ENCODE measurements at regions not wholly inside any gene's neighbourhood (a gene's known extent, or its start where the extent isn't known, plus 50 kb on each side); places are given as distances from the start of the nearest gene placed in this dataset.

GRCh38 chr10:88023676-88024075, 160.3 kb downstream of the PTEN start:
- DNase-seq = no peak

DNA sequence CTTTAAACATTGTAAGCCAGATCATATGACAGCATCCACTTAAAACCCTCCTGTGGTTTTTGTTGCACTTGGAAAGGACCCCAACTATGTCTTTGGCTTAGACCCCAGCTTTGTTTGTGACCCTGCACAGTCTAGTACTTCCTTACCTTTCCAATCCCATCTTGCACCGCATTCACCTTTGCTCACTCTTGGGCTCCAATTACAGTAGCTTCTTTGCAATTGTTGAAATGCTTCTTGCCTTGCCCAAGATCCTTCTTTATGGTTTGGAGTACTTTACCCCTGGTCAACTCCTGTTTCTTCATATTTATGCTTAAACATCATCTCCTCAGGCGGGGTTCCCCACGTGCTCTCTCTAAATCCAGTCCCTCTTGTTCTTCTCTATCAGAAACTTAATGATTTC, 162.6 kb downstream of the PTEN start:
- no peak for DNase-seq

- no peak for DNase-seq
Observed at GRCh38 chr10:88027570-88027969, 164.1 kb downstream of the PTEN start.

GRCh38 chr10:88028072-88028471, 164.6 kb downstream of the PTEN start:
- no peak for DNase-seq

- DNase-seq = no peak
Observed at GRCh38 chr10:88028654-88029053, 165.2 kb downstream of the PTEN start.

GRCh38 chr10:88032566-88032965, 169.1 kb downstream of the PTEN start:
- DNase-seq = no peak

DNA sequence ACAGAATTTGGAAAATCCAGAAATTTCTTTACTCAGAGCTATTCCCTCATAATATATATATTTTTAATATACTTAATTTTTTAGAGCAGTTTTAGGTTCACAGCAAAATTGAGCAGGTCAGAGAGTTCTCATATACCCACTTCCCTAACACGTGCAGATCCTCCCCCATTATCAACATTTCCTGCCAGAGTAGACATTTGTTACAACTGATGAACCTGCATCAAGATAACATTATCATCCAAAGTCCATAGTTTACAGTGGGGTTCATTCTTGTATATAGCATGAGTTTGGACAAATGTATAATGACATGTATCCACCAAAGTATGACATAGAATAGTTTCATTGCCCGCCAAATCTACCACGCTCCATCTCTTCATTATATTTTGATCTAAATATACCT, 170.0 kb downstream of the PTEN start:
- no peak for DNase-seq

GRCh38 chr10:88033793-88034192, 170.4 kb downstream of the PTEN start:
- DNase-seq = no peak

- no peak for DNase-seq
Observed at GRCh38 chr10:88036126-88036525, 172.7 kb downstream of the PTEN start.

- no peak for DNase-seq
Observed at GRCh38 chr10:88037623-88038022, 174.2 kb downstream of the PTEN start.

- DNase-seq = no peak
Observed at GRCh38 chr10:88038268-88038667, 174.8 kb downstream of the PTEN start.

DNA sequence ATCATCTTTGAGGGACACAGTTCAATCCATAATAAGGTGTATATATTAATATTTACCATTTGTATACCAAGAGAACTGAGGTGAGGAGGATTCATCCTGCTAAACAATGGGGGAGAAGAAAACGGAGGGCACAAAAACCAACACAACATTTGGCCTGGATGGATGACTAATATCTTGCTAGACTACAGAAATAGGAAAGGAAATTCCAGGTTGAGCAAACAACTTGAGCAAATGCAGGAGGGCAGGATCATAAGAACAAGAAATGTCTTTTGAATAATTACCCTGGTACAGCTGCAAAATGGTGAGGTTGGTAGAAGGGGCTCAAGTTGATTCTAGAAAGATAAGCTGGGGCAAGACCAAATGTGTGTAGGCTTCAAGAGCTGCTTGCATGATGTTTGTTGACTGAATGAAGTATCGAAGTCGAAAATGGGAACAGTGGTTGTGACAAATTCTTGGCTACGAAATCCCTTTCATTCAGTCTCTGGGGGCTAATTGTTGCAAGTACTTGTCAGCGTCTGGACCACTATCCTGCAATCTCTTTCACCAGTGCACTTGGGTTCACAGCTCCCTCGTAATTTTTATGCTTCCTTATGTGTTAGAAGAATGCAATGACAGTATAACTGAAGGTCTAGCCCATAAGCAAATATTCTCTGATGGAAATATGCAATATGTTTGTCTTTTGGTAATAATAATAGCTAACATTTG, 176.2 kb downstream of the PTEN start:
- DNase-seq = no peak

GRCh38 chr10:88041243-88042159, 178.1 kb downstream of the PTEN start:
- no peak for DNase-seq

GRCh38 chr10:88042160-88043100, 179.0 kb downstream of the PTEN start:
- DNase-seq = no peak

GRCh38 chr10:88045096-88045495, 181.7 kb downstream of the PTEN start:
- no peak for DNase-seq

GRCh38 chr10:88045656-88046415, 182.4 kb downstream of the PTEN start:
- DNase-seq = no peak

DNA sequence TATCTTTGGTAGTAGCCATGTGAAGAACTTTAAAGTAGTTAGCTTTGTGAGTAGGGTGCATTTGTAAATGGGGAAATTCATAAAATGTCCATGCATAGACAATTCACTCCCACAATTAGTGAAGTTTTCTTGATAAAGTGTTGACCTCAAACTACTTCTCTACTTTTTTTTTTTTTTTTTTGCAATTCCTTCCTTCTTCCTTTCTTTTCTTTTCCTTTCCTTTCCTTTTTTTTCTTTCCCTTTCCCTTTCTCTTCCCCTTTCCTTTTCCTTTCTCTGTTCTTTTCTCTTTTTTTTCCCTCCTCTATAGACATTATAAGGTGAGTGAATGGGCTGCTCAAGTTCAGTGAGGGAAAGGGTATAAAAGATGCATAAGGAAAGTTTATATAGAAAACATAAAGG, 184.2 kb downstream of the PTEN start:
- DNase-seq = no peak

- DNase-seq = no peak
Observed at GRCh38 chr10:88048312-88048711, 184.9 kb downstream of the PTEN start.

- DNase-seq = no peak
Observed at GRCh38 chr10:88049204-88049603, 185.8 kb downstream of the PTEN start.

DNA sequence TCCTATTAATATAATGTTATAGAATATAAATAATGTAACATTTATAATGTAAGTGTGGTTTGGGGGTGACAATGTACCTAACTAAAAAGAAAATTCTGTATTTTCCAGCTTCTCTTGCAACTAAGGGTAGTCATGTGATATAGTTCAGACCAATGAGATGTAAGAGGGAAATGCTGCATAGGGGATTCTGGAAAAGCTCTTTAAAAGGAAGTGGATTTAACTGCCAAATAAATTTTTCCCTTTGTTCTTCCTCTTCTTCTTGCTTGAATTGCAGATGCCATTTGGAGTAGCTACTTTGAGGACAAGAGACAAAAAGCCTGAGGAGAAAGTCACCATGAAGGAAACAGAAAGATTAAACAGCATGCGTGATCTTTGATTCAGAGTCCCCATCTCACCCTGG, 194.3 kb downstream of the PTEN start:
- no peak for DNase-seq

DNA sequence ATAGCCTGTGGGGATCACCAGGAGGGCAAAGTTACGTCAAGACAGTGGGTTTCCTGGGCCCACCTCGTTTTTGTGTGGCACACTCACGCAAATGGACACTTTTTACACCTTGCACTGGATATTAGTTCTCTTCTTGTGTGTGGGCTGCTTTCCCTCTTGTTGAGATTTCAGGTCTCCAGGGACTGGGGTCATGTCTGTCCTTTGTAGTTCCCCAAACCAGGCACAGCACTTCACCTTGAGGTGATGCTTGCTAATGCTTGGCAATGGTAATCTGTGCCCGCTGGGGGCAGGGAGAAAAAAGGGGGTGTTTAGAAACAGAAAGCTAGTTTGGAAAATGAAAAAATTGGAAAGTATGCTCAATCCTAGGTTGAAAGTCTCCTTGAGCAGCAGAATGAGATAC, 195.3 kb downstream of the PTEN start:
- DNase-seq = no peak

DNA sequence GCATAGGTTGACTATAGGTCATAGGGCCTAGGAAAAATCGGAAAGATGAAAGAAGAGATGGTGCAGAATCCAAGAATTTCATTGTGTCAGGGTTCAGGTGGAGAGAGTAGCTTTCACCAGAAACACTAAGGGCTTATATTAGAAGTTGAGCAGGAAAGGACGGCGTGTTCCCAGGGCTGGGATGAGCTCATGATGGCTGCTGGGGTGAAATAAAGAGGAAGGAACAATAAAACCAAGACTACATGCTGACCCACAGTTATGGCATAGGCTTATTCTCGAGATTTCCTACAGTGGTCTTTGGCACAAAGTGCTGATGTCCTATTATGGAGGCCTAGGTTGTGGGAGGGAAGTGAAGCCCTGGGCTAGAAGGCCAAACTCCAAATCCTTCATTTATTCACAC, 195.8 kb downstream of the PTEN start:
- no peak for DNase-seq
